Thyroid gland (tissue), 4 donors: ENCODE measurements at regions not wholly inside any gene's neighbourhood (a gene's known extent, or its start where the extent isn't known, plus 50 kb on each side); places are given as distances from the start of the nearest gene placed in this dataset.

Source experiments
- DNase-seq, 2 donors: peaks; one replicate each; pipeline ENCODE4 v3.0.0-alpha.2; 2019
- H3K27ac ChIP-seq, 3 donors: fragments of 200-600 bp; sonication (generic); 1 replicate in 2 of 3; 2 replicates in 1 of 3; pipeline ENCODE4 v1.5.1; 2016 to 2019; ENCODE audit warnings: mild to moderate bottlenecking in 1 of 3, moderate library complexity in 1 of 3
- H3K27me3 ChIP-seq: fragments of 200-600 bp; sonication (generic); one replicate; pipeline ENCODE4 v1.5.1; 2019
- H3K36me3 ChIP-seq, 2 donors: fragments of 200-600 bp; sonication (generic); one replicate each; pipeline ENCODE4 v1.5.1; 2016 to 2019
- H3K4me1 ChIP-seq, 2 donors: fragments of 200-600 bp; sonication (generic); one replicate each; pipeline ENCODE4 v1.5.1; 2017 to 2019
- H3K4me3 ChIP-seq, 3 donors: fragments of 200-600 bp; sonication (generic); replicated peaks in 1 of 3; 1 replicate in 2 of 3; 2 replicates in 1 of 3; pipeline ENCODE4 v1.5.1; 2016; ENCODE audit warnings: mild to moderate bottlenecking in 1 of 3
- H3K9me3 ChIP-seq: fragments of 200-600 bp; sonication (generic); one replicate; pipeline ENCODE4 v1.5.1; 2017
- CTCF ChIP-seq, 6 experiments: fragments of 200-600 bp in 3 of 6; fragments of 450-650 bp in 3 of 6; sonication (generic) in 3 of 6; IDR thresholded peaks; one replicate each; pipeline ENCODE4 v1.5.1; 2016 to 2019; ENCODE audit warnings: antibody characterized with exemption in 6 of 6, mild to moderate bottlenecking in 2 of 6, inconsistent platforms in 1 of 6, moderate library complexity in 1 of 6
- POLR2A ChIP-seq, 2 donors: fragments of 450-650 bp; IDR thresholded peaks; one replicate each; pipeline ENCODE4 v1.6.1; 2017; ENCODE audit warnings: antibody characterized with exemption in 2 of 2, mild to moderate bottlenecking in 2 of 2, moderate library complexity in 1 of 2
- WGBS, 2 donors: methylation state at CpG; one replicate each; pipeline ENCODE4 v1.1.5; 2017; 5-methylcytosine and 5-hydroxymethylcytosine counted together
- intact Hi-C: fragments of 100-400 bp; cut with DNase I; formaldehyde crosslinking; loops from one replicate; pipeline ENCODE4 v1.15.1; 2023

- Histone ChIP-seq H3K4me3 (no peak overlapping the region), H3K36me3 (no peaks in the 10 kb centered on the region), H3K9me3 (no peaks in the 10 kb centered on the region), H3K4me1 (no peaks in the 10 kb centered on the region), H3K27me3 (no peaks in the 10 kb centered on the region), H3K27ac (no peak overlapping the region)
- no peak for TF ChIP-seq CTCF (IDR thresholded peaks at IDR 0.05)
- TF ChIP-seq POLR2A (IDR thresholded peaks at IDR 0.05), result no peak
- 90% methylated on average over 9 of the region's 9 CpGs for WGBS, 2 donors
- intact Hi-C loops, result no loop called here
- no peak for DNase-seq
These were observed 436.9 kb upstream of the C2CD4B start for GRCh38 chr15:62601777-62602545.

DNA sequence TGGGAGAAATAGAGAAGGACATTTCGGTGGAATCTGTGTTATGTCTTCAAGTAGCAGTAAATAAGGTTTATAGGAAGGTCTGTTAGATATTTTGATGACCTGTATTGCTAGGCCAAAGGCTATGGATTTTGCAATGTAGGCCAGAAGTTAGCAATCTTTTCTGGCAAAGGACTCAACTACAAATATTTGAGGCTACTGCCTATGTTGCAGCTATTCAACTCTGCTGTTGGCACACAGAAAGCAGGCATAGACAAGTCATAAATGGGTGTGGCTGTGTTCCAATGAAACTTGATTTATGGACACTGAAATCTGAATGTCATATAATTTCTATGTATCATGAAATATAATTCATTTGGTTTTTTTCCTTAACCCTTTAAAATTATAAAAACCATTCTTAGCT is 438.7 kb upstream of the C2CD4B start:
- WGBS, 2 donors, result 94% methylated on average over 1 of the region's 1 CpG
- no peak for DNase-seq
- H3K4me1 ChIP-seq, result no peaks in the 10 kb centered on the region
- intact Hi-C loops, result no loop called here
- no peak overlapping the region for H3K4me3 ChIP-seq
- H3K9me3 ChIP-seq, result no peaks in the 10 kb centered on the region
- TF ChIP-seq POLR2A (IDR thresholded peaks at IDR 0.05), result no peak
- no peak for TF ChIP-seq CTCF (IDR thresholded peaks at IDR 0.05)
- no peaks in the 10 kb centered on the region for H3K27me3 ChIP-seq
- H3K27ac ChIP-seq, result no peak overlapping the region
- H3K36me3 ChIP-seq, result no peaks in the 10 kb centered on the region

DNA sequence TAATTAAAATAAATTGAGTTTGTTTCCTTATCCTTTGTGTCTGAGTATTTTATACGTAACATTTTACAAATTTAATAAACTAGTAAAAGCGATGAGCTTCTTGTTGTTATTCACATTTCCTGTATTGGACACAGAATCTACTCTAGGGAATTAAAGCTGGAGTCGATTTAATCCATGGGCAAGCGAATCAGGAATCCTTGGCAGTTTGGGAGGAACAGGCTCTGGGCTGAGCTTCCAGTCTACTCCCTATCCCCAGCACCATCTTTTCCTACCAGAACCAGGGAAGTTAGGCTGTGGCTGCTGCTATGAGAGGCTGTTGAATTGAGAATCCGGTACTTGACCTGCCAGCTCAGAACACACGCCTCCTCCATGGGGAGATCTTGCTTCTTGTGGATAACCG is 437.3 kb upstream of the TPM1 start:
- DNase-seq, result no peak
- no peak for TF ChIP-seq POLR2A (IDR thresholded peaks at IDR 0.05)
- no peak for TF ChIP-seq CTCF (IDR thresholded peaks at IDR 0.05)
- Histone ChIP-seq H3K27ac (no peak overlapping the region), H3K4me3 (no peak overlapping the region), H3K36me3 (no peaks in the 10 kb centered on the region), H3K4me1 (no peaks in the 10 kb centered on the region), H3K9me3 (no peaks in the 10 kb centered on the region), H3K27me3 (no peaks in the 10 kb centered on the region)
- WGBS, 2 donors, result 79 to 83% methylated on average over 7 of the region's 7 CpGs
- intact Hi-C loops, result no loop called here

DNA sequence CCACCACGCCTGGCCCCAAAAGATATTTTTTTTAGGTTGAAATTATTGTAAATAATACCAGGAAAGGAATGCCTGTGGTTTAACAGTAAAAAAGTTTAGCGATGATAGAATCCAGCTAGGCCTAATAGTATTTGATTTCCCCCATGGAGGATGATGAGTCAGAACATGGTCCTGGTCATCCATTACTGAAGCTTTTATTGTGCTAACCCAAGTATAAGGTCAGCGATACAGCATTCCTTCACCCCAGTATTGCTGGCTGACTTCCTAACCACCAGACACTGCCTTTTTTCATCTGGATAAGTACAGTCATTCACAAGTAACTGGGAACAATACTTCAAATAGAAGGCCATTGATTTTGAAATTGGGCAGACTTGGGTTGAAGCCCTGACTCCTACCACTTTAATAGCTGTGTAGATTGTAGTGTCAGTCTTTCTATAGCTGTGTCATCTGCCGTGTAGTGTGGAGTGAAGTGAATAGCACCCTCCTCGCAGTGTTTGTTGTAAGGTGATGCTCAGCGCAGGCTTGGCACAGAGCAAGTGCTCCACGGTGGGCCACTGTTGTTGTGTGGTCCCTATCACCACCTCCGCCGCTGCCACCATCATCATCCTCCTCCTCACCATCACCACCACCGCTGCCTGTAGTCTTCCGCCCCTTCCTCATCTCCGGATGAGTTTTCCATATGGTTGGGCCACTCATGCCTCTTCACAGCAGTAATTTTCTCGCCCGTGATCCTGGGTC is 436.0 kb upstream of the TPM1 start:
- no peak for DNase-seq
- TF ChIP-seq POLR2A (IDR thresholded peaks at IDR 0.05) (no peak), CTCF (IDR thresholded peaks at IDR 0.05) (no peak)
- Histone ChIP-seq H3K4me3 (no peak overlapping the region), H3K4me1 (no peaks in the 10 kb centered on the region), H3K27ac (no peak overlapping the region), H3K36me3 (no peaks in the 10 kb centered on the region), H3K27me3 (no peaks in the 10 kb centered on the region), H3K9me3 (no peaks in the 10 kb centered on the region)
- intact Hi-C loops, result no loop called here
- WGBS, 2 donors, result 88 to 90% methylated on average over 14 of the region's 14 CpGs

DNA sequence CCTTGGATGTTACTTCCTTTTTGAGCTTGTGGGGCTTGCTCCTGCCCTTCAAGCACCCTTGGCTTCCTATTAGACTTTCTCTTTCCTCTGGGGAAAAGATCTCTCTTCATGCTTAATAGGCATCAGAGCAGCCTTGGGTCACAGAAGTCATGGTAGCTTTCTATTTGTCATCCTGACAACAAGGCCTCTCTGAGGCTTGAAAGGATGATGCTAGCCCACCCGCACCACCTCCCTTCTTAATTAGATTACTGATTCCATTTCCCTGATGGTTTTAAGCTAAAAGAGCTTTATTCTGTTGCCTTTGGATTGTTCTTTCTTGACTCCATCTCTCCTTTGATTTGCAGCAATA is 435.5 kb upstream of the TPM1 start:
- Histone ChIP-seq H3K4me1 (peaks cover 0 to under 1% of the 10 kb centered on the region in 2 donors), H3K4me3 (no peak overlapping the region)
- intact Hi-C loops, result no loop called here

More for the DNA sequence above, 435.5 kb upstream of the TPM1 start:
- no peak overlapping the region for H3K27ac ChIP-seq
- DNase-seq, result no peak
- H3K9me3 ChIP-seq, result no peaks in the 10 kb centered on the region
- TF ChIP-seq CTCF (IDR thresholded peaks at IDR 0.05), result no peak
- no peak for TF ChIP-seq POLR2A (IDR thresholded peaks at IDR 0.05)
- no peaks in the 10 kb centered on the region for H3K27me3 ChIP-seq
- no peaks in the 10 kb centered on the region for H3K36me3 ChIP-seq
- WGBS, 2 donors, result 91 to 98% methylated on average over 1 of the region's 1 CpG
